CD4-positive, alpha-beta memory T cell (primary cell): ENCODE measurements at regions not wholly inside any gene's neighbourhood (a gene's known extent, or its start where the extent isn't known, plus 50 kb on each side); places are given as distances from the start of the nearest gene placed in this dataset.

Experiments
- CTCF ChIA-PET: fragments of 350-600 bp; sonication (Branson Sonifier 250); formaldehyde crosslinking; loops from one replicate; lab custom pipeline; 2021; ENCODE audit warnings: inconsistent platforms; ENCODE audit not compliant: partially characterized antibody; lab: Charles Lee
- POLR2A ChIA-PET: fragments of 350-600 bp; sonication (Branson Sonifier 250); formaldehyde crosslinking; loops from one replicate; lab custom pipeline; 2021; ENCODE audit not compliant: partially characterized antibody; lab: Charles Lee
- DNase-seq, 5 donors: peaks; one replicate each; pipeline versions ENCODE4 v3.0.0 to v3.0.0-alpha.2; 2020 to 2022; ENCODE audit warnings: mixed read lengths in 1 of 5
- H3K27ac ChIP-seq: one replicate; pipeline ENCODE4 v1.7.0; 2013; ENCODE audit warnings: low read depth, low read length
- H3K27me3 ChIP-seq: 2 replicates; pipeline ENCODE4 v1.7.0; 2013; ENCODE audit warnings: mild to moderate bottlenecking, low read length, moderate library complexity; ENCODE audit not compliant: insufficient read depth
- H3K36me3 ChIP-seq: 2 replicates; pipeline ENCODE4 v1.7.0; 2013; ENCODE audit warnings: mild to moderate bottlenecking, low read length, moderate library complexity; ENCODE audit not compliant: insufficient read depth
- H3K4me1 ChIP-seq: 2 replicates; pipeline ENCODE4 v1.7.0; 2013; ENCODE audit warnings: mild to moderate bottlenecking, low read length, moderate library complexity; ENCODE audit not compliant: insufficient read depth
- H3K4me3 ChIP-seq, 2 donors: one replicate each; pipeline ENCODE4 v1.7.0; 2013; ENCODE audit warnings: low read length in 2 of 2, mild to moderate bottlenecking in 1 of 2
- H3K9me3 ChIP-seq, 2 donors: one replicate each; pipeline ENCODE4 v1.7.0; 2013; ENCODE audit warnings: low read length in 2 of 2, control low read depth in 1 of 2; ENCODE audit not compliant: control insufficient read depth in 1 of 2
- H3K27ac Mint-ChIP-seq, 7 donors: one replicate each; pipeline ENCODE4 v1.8.0; 2020 to 2021; ENCODE audit warnings: mixed read lengths in 7 of 7, mild to moderate bottlenecking in 6 of 7, inconsistent platforms in 3 of 7, moderate library complexity in 3 of 7
- H3K27me3 Mint-ChIP-seq, 2 donors: one replicate each; pipeline ENCODE4 v1.8.0; 2020 to 2021; ENCODE audit warnings: mixed read lengths in 2 of 2
- H3K36me3 Mint-ChIP-seq, 2 donors: one replicate each; pipeline ENCODE4 v1.8.0; 2020 to 2021; ENCODE audit warnings: mixed read lengths in 2 of 2, inconsistent platforms in 1 of 2, mild to moderate bottlenecking in 1 of 2
- H3K4me1 Mint-ChIP-seq, 4 donors: one replicate each; pipeline ENCODE4 v1.8.0; 2020 to 2021; ENCODE audit warnings: mixed read lengths in 4 of 4, mild to moderate bottlenecking in 1 of 4
- H3K4me3 Mint-ChIP-seq, 8 donors: one replicate each; pipeline ENCODE4 v1.8.0; 2020 to 2021; ENCODE audit warnings: mixed read lengths in 8 of 8, mild to moderate bottlenecking in 7 of 8, moderate library complexity in 6 of 8, inconsistent platforms in 3 of 8
- H3K9me3 Mint-ChIP-seq, 8 donors: one replicate each; pipeline ENCODE4 v1.8.0; 2020 to 2021; ENCODE audit warnings: mixed read lengths in 8 of 8, mild to moderate bottlenecking in 5 of 8, inconsistent platforms in 3 of 8, moderate library complexity in 1 of 8
- intact Hi-C: fragments of 100-400 bp; cut with micrococcal nuclease; formaldehyde crosslinking; loops from one replicate; pipeline ENCODE4 v1.15.1; 2023

- Histone ChIP-seq H3K27ac (no peak overlapping the region), H3K36me3 (no peaks in the 10 kb centered on the region), H3K4me1 (peaks cover 30% of the 10 kb centered on the region), H3K9me3 (no peaks in the 10 kb centered on the region), H3K27me3 (no peaks in the 10 kb centered on the region), H3K4me3 (no peak overlapping the region)
- intact Hi-C loops = loop anchor here (5.0 kb wide), 1 partner anchor 45 kb away; no protein-coding TSS in a partner anchor
- Mint-ChIP-seq H3K4me3 (no peak overlapping the region), H3K27me3 (no peaks in the 10 kb centered on the region), H3K9me3 (peaks cover 0 to 11% (median 2%) of the 10 kb centered on the region in 8 donors), H3K27ac (peak overlapping the region in 4 of 7 donors; percentile 23 to 76 (median 44)), H3K36me3 (peaks cover 0 to 1% of the 10 kb centered on the region in 2 donors), H3K4me1 (peaks cover 25 to 52% (median 32%) of the 10 kb centered on the region in 4 donors)
- POLR2A ChIA-PET = interaction anchor here (1.4 to 1.5 kb wide), 2 partner anchors 10 to 91 kb away, joined by 3 to 4 read pairs; no protein-coding TSS in a partner anchor
- CTCF ChIA-PET = interaction anchor here (1.7 to 3.6 kb wide), 2 partner anchors 38 to 66 kb away, joined by 5 to 14 read pairs; no protein-coding TSS in a partner anchor
- DNase-seq = no peak
Measured at GRCh38 chr1:235017191-235017590, 111.4 kb downstream of the TOMM20 start.

- peak overlapping the region in 2 of 8 donors; percentile 40 to 56 for H3K4me3 Mint-ChIP-seq
- CTCF ChIA-PET = interaction anchor here (1.0 to 3.6 kb wide), 3 partner anchors 8 to 68 kb away, joined by 3 to 14 read pairs (median 3); no protein-coding TSS in a partner anchor
- peaks cover 0 to 11% (median 2%) of the 10 kb centered on the region in 8 donors for H3K9me3 Mint-ChIP-seq
- peaks cover 39 to 69% (median 46%) of the 10 kb centered on the region in 4 donors for H3K4me1 Mint-ChIP-seq
- H3K27me3 Mint-ChIP-seq = no peaks in the 10 kb centered on the region
- intact Hi-C loops = loop anchor here (5.0 kb wide), 1 partner anchor 47 kb away; no protein-coding TSS in a partner anchor
- Histone ChIP-seq H3K27me3 (no peaks in the 10 kb centered on the region), H3K4me1 (peaks cover 45% of the 10 kb centered on the region), H3K9me3 (no peaks in the 10 kb centered on the region), H3K4me3 (no peak overlapping the region), H3K36me3 (no peaks in the 10 kb centered on the region), H3K27ac (no peak overlapping the region)
- DNase-seq = peak; percentile 3 to 49 (median 16)
- H3K27ac Mint-ChIP-seq = peak overlapping the region; percentile 84 to 99 (median 93)
- POLR2A ChIA-PET = interaction anchor here (1.0 to 1.7 kb wide), 4 partner anchors 36 to 404 kb away, joined by 3 to 7 read pairs (median 6); no protein-coding TSS in a partner anchor
- H3K36me3 Mint-ChIP-seq = peaks cover 0 to 3% of the 10 kb centered on the region in 2 donors
Measured at GRCh38 chr1:235015291-235015985, 113.2 kb downstream of the TOMM20 start.

- ChIA-PET POLR2A (no interaction called here), CTCF (interaction anchor here (1.2 kb wide), 1 partner anchor 26 kb away, joined by 3 read pairs; no protein-coding TSS in a partner anchor)
- Histone ChIP-seq H3K36me3 (no peaks in the 10 kb centered on the region), H3K27ac (no peak overlapping the region), H3K4me3 (no peak overlapping the region), H3K9me3 (no peaks in the 10 kb centered on the region), H3K4me1 (peaks cover 48% of the 10 kb centered on the region), H3K27me3 (no peaks in the 10 kb centered on the region)
- intact Hi-C loops = loop anchor here (5.0 kb wide), 2 partner anchors 48 to 68 kb away; no protein-coding TSS in a partner anchor
- Mint-ChIP-seq H3K9me3 (peaks cover 0 to 11% (median 2%) of the 10 kb centered on the region in 8 donors), H3K27me3 (no peaks in the 10 kb centered on the region), H3K27ac (peak overlapping the region; percentile 16 to 99 (median 85)), H3K36me3 (peaks cover 0 to 3% of the 10 kb centered on the region in 2 donors), H3K4me1 (peaks cover 40 to 68% (median 49%) of the 10 kb centered on the region in 4 donors), H3K4me3 (peak overlapping the region in 1 of 8 donors; percentile 20)
- DNase-seq = no peak
Measured at GRCh38 chr1:235014756-235015155, 113.9 kb downstream of the TOMM20 start.

- ChIA-PET POLR2A (interaction anchor here (3.2 to 5.0 kb wide), 2 partner anchors 34 to 403 kb away, joined by 63 to 78 read pairs; partner anchors contain the start of gene IRF2BP2), CTCF (no interaction called here)
- intact Hi-C loops = loop anchor here (5.0 kb wide), 1 partner anchor 69 kb away; no protein-coding TSS in a partner anchor
- Histone ChIP-seq H3K4me1 (peaks cover 45% of the 10 kb centered on the region), H3K27ac (peak overlapping the region; percentile 91), H3K4me3 (no peak overlapping the region), H3K9me3 (no peaks in the 10 kb centered on the region), H3K36me3 (no peaks in the 10 kb centered on the region), H3K27me3 (no peaks in the 10 kb centered on the region)
- no peak for DNase-seq
- peak overlapping the region; percentile 93 to 99 (median 99) for H3K27ac Mint-ChIP-seq
- peaks cover 43 to 66% (median 51%) of the 10 kb centered on the region in 4 donors for H3K4me1 Mint-ChIP-seq
- no peaks in the 10 kb centered on the region for H3K27me3 Mint-ChIP-seq
- H3K4me3 Mint-ChIP-seq = peak overlapping the region in 1 of 8 donors; percentile 35
- H3K9me3 Mint-ChIP-seq = peaks cover 0 to 8% (median 2%) of the 10 kb centered on the region in 8 donors
- peaks cover 0 to 2% of the 10 kb centered on the region in 2 donors for H3K36me3 Mint-ChIP-seq
Measured at GRCh38 chr1:235013512-235013911, 115.1 kb downstream of the TOMM20 start.

- peaks cover 45% of the 10 kb centered on the region for H3K4me1 ChIP-seq
- CTCF ChIA-PET = interaction anchor here (1.0 to 3.4 kb wide), 5 partner anchors 12 to 400 kb away, joined by 3 to 17 read pairs (median 4); no protein-coding TSS in a partner anchor
- POLR2A ChIA-PET = interaction anchor here (1.0 to 5.0 kb wide), 27 partner anchors 11 to 414 kb away, joined by 3 to 78 read pairs (median 7); partner anchors contain the start of genes IRF2BP2, RBM34 and TOMM20
- H3K27ac ChIP-seq = peak overlapping the region; percentile 91
- H3K27me3 Mint-ChIP-seq = no peaks in the 10 kb centered on the region
- no peaks in the 10 kb centered on the region for H3K27me3 ChIP-seq
- peaks cover 0 to 1% (median 0%) of the 10 kb centered on the region in 8 donors for H3K9me3 Mint-ChIP-seq
- H3K36me3 Mint-ChIP-seq = peaks cover 0 to 2% of the 10 kb centered on the region in 2 donors
- no peak for DNase-seq
- no peaks in the 10 kb centered on the region for H3K36me3 ChIP-seq
- intact Hi-C loops = loop anchor here (1.0 to 5.0 kb wide), 5 partner anchors 34 to 414 kb away; no protein-coding TSS in a partner anchor
- H3K4me3 Mint-ChIP-seq = peak overlapping the region; percentile 75 to 90 (median 82)
- H3K4me3 ChIP-seq = peak overlapping the region in 1 of 2 donors; percentile 40
- no peaks in the 10 kb centered on the region for H3K9me3 ChIP-seq
- H3K27ac Mint-ChIP-seq = peak overlapping the region; percentile 93 to 99 (median 99)
- peaks cover 43 to 71% (median 56%) of the 10 kb centered on the region in 4 donors for H3K4me1 Mint-ChIP-seq
Measured at GRCh38 chr1:235012436-235013210, 116.0 kb downstream of the TOMM20 start.

GRCh38 chr1:235011599-235012435, 116.8 kb downstream of the TOMM20 start:
- H3K4me1 ChIP-seq = peaks cover 45% of the 10 kb centered on the region
- Mint-ChIP-seq H3K9me3 (peaks cover 0 to 1% (median 0%) of the 10 kb centered on the region in 8 donors), H3K4me1 (peaks cover 43 to 73% (median 58%) of the 10 kb centered on the region in 4 donors), H3K36me3 (peaks cover 0 to 2% of the 10 kb centered on the region in 2 donors), H3K4me3 (peak overlapping the region; percentile 75 to 90 (median 82)), H3K27ac (peak overlapping the region; percentile 93 to 99 (median 99)), H3K27me3 (no peaks in the 10 kb centered on the region)
- CTCF ChIA-PET = interaction anchor here (0.8 to 3.4 kb wide), 8 partner anchors 12 to 414 kb away, joined by 3 to 17 read pairs (median 3); no protein-coding TSS in a partner anchor
- H3K36me3 ChIP-seq = no peaks in the 10 kb centered on the region
- POLR2A ChIA-PET = interaction anchor here (0.7 to 5.0 kb wide), 32 partner anchors 8 to 534 kb away, joined by 3 to 78 read pairs (median 6); partner anchors contain the start of genes IRF2BP2, RBM34 and TOMM20
- intact Hi-C loops = loop anchor here (1.0 to 5.0 kb wide), 7 partner anchors 34 to 414 kb away; partner anchors contain the start of gene IRF2BP2
- H3K9me3 ChIP-seq = no peaks in the 10 kb centered on the region
- H3K27me3 ChIP-seq = no peaks in the 10 kb centered on the region
- peak overlapping the region in 1 of 2 donors; percentile 61 for H3K4me3 ChIP-seq
- peak; percentile 93 to 99 (median 97) for DNase-seq
- peak overlapping the region; percentile 91 for H3K27ac ChIP-seq
